CD4-positive, alpha-beta T cell (primary cell): ENCODE measurements at regions not wholly inside any gene's neighbourhood (a gene's known extent, or its start where the extent isn't known, plus 50 kb on each side); places are given as distances from the start of the nearest gene placed in this dataset.

ENCODE experiments used
- ATAC-seq: fragments of 200-7000 bp; cut with Tn5 transposase; one replicate; pipeline ENCODE4 v1.10.0; 2022; ENCODE audit warnings: mild to moderate bottlenecking; ENCODE audit not compliant: poor library complexity
- CTCF ChIA-PET: fragments of 350-600 bp; sonication (Branson Sonifier 250); formaldehyde crosslinking; loops from one replicate; lab custom pipeline; 2021; ENCODE audit warnings: antibody characterized with exemption, inconsistent platforms; lab: Charles Lee
- POLR2A ChIA-PET: fragments of 350-600 bp; sonication (Branson Sonifier 250); formaldehyde crosslinking; loops from one replicate; lab custom pipeline; 2021; ENCODE audit warnings: antibody characterized with exemption, inconsistent platforms; lab: Charles Lee
- DNase-seq, 14 experiments: peaks; one replicate each; pipeline ENCODE4 v3.0.0-alpha.2; 2013 to 2020; ENCODE audit warnings: mixed read lengths in 2 of 14
- H3K27ac ChIP-seq, 2 donors: one replicate each; pipeline versions ENCODE4 v1.5.1 to v1.7.0; 2013; ENCODE audit warnings: low read length in 2 of 2, low read depth in 1 of 2, mild to moderate bottlenecking in 1 of 2
- H3K27me3 ChIP-seq, 2 experiments: 1 replicate in 1 of 2; 2 replicates in 1 of 2; pipeline versions ENCODE4 v1.6.1 to v1.7.0; 2013; ENCODE audit warnings: low read length in 2 of 2, control low read depth in 1 of 2, mild to moderate bottlenecking in 1 of 2, moderate library complexity in 1 of 2; ENCODE audit not compliant: insufficient read depth in 2 of 2, control insufficient read depth in 1 of 2
- H3K36me3 ChIP-seq: one replicate; pipeline ENCODE4 v1.6.1; 2013; ENCODE audit warnings: low read length, control low read depth; ENCODE audit not compliant: insufficient read depth
- H3K4me1 ChIP-seq: one replicate; pipeline ENCODE4 v1.6.1; 2013; ENCODE audit warnings: low read length, control low read depth; ENCODE audit not compliant: insufficient read depth
- H3K4me3 ChIP-seq: one replicate; pipeline ENCODE4 v1.5.1; 2013; ENCODE audit warnings: mild to moderate bottlenecking, low read length, moderate library complexity
- H3K9me3 ChIP-seq, 2 experiments: 1 replicate in 1 of 2; 2 replicates in 1 of 2; pipeline versions ENCODE4 v1.6.1 to v1.7.0; 2013; ENCODE audit warnings: low read length in 2 of 2, mild to moderate bottlenecking in 2 of 2, control low read depth in 1 of 2, moderate library complexity in 1 of 2; ENCODE audit not compliant: control insufficient read depth in 1 of 2, insufficient read depth in 1 of 2
- H3K27ac Mint-ChIP-seq: one replicate; pipeline ENCODE4 v1.8.0; 2020; ENCODE audit warnings: mixed read lengths
- H3K27me3 Mint-ChIP-seq: one replicate; pipeline ENCODE4 v1.8.0; 2021; ENCODE audit warnings: mixed read lengths
- H3K36me3 Mint-ChIP-seq: one replicate; pipeline ENCODE4 v1.8.0; 2021; ENCODE audit warnings: low read depth, mixed read lengths
- H3K4me1 Mint-ChIP-seq: one replicate; pipeline ENCODE4 v1.8.0; 2021; ENCODE audit warnings: low read depth, mixed read lengths
- H3K4me3 Mint-ChIP-seq: one replicate; pipeline ENCODE4 v1.8.0; 2020; ENCODE audit warnings: mild to moderate bottlenecking, mixed read lengths
- H3K9me3 Mint-ChIP-seq: one replicate; pipeline ENCODE4 v1.8.0; 2020; ENCODE audit warnings: mixed read lengths
- CTCF ChIP-seq: fragments of 200-600 bp; IDR thresholded peaks from one replicate; pipeline ENCODE4 v1.8.0; 2022; ENCODE audit warnings: antibody characterized with exemption, mild to moderate bottlenecking
- intact Hi-C, 2 experiments: fragments of 100-400 bp; cut with DNase I in 1 of 2; cut with micrococcal nuclease in 1 of 2; formaldehyde crosslinking; loops; one replicate each; pipeline versions ENCODE4 v1.15.1 to v1.9.0; 2023 to 2025; cut with DNase I, micrococcal nuclease

GRCh38 chr5:106860398-106861044, 810.2 kb downstream of the EFNA5 start:
- H3K27me3 ChIP-seq = no peaks in the 10 kb centered on the region
- no peaks in the 10 kb centered on the region for H3K4me1 Mint-ChIP-seq
- intact Hi-C loops = no loop called here
- no peaks in the 10 kb centered on the region for H3K4me1 ChIP-seq
- DNase-seq (no peak), ATAC-seq (no peak)
- no peaks in the 10 kb centered on the region for H3K36me3 Mint-ChIP-seq
- H3K4me3 ChIP-seq = no peak overlapping the region
- ChIA-PET CTCF (no interaction called here), POLR2A (no interaction called here)
- peaks cover 3% of the 10 kb centered on the region for H3K9me3 Mint-ChIP-seq
- H3K27me3 Mint-ChIP-seq = no peaks in the 10 kb centered on the region
- H3K36me3 ChIP-seq = no peaks in the 10 kb centered on the region
- H3K27ac Mint-ChIP-seq = no peak overlapping the region
- no peak for TF ChIP-seq CTCF
- no peak overlapping the region for H3K27ac ChIP-seq
- no peak overlapping the region for H3K4me3 Mint-ChIP-seq
- no peaks in the 10 kb centered on the region for H3K9me3 ChIP-seq

- Histone ChIP-seq H3K27ac (no peak overlapping the region), H3K4me3 (no peak overlapping the region), H3K27me3 (no peaks in the 10 kb centered on the region), H3K36me3 (no peaks in the 10 kb centered on the region), H3K4me1 (no peaks in the 10 kb centered on the region), H3K9me3 (no peaks in the 10 kb centered on the region)
- Mint-ChIP-seq H3K27me3 (no peaks in the 10 kb centered on the region), H3K4me1 (no peaks in the 10 kb centered on the region), H3K36me3 (no peaks in the 10 kb centered on the region), H3K27ac (no peak overlapping the region), H3K9me3 (no peaks in the 10 kb centered on the region), H3K4me3 (no peak overlapping the region)
- no peak for ATAC-seq
- no peak for DNase-seq
- ChIA-PET POLR2A (interaction anchor here (0.6 kb wide), 1 partner anchor 32 kb away, joined by 5 read pairs; no protein-coding TSS in a partner anchor), CTCF (no interaction called here)
- intact Hi-C loops = no loop called here
- no peak for TF ChIP-seq CTCF
These were observed 812.1 kb downstream of the EFNA5 start for GRCh38 chr5:106858616-106859015.

- Histone ChIP-seq H3K9me3 (no peaks in the 10 kb centered on the region), H3K27me3 (no peaks in the 10 kb centered on the region), H3K27ac (no peak overlapping the region), H3K4me1 (no peaks in the 10 kb centered on the region), H3K4me3 (no peak overlapping the region), H3K36me3 (no peaks in the 10 kb centered on the region)
- ChIA-PET CTCF (interaction anchor here (1.4 kb wide), 1 partner anchor 11 kb away, joined by 3 read pairs; no protein-coding TSS in a partner anchor), POLR2A (no interaction called here)
- H3K27me3 Mint-ChIP-seq = no peaks in the 10 kb centered on the region
- no peaks in the 10 kb centered on the region for H3K36me3 Mint-ChIP-seq
- intact Hi-C loops = no loop called here
- DNase-seq = no peak
- no peak overlapping the region for H3K4me3 Mint-ChIP-seq
- no peak overlapping the region for H3K27ac Mint-ChIP-seq
- H3K4me1 Mint-ChIP-seq = no peaks in the 10 kb centered on the region
- no peak for TF ChIP-seq CTCF
- ATAC-seq = no peak
- peaks cover 4% of the 10 kb centered on the region for H3K9me3 Mint-ChIP-seq
These were observed 815.8 kb downstream of the EFNA5 start for GRCh38 chr5:106854922-106855321.
